Thyroid gland (tissue), 4 donors: ENCODE measurements at regions not wholly inside any gene's neighbourhood (a gene's known extent, or its start where the extent isn't known, plus 50 kb on each side); places are given as distances from the start of the nearest gene placed in this dataset.
A peak's percentile ranks its signal among the peaks of the same experiment; 100 is the strongest.

Source experiments
- DNase-seq, 2 donors: peaks; one replicate each; pipeline ENCODE4 v3.0.0-alpha.2; 2019
- H3K27ac ChIP-seq, 3 donors: fragments of 200-600 bp; sonication (generic); 1 replicate in 2 of 3; 2 replicates in 1 of 3; pipeline ENCODE4 v1.5.1; 2016 to 2019; ENCODE audit warnings: mild to moderate bottlenecking in 1 of 3, moderate library complexity in 1 of 3
- H3K27me3 ChIP-seq: fragments of 200-600 bp; sonication (generic); one replicate; pipeline ENCODE4 v1.5.1; 2019
- H3K36me3 ChIP-seq, 2 donors: fragments of 200-600 bp; sonication (generic); one replicate each; pipeline ENCODE4 v1.5.1; 2016 to 2019
- H3K4me1 ChIP-seq, 2 donors: fragments of 200-600 bp; sonication (generic); one replicate each; pipeline ENCODE4 v1.5.1; 2017 to 2019
- H3K4me3 ChIP-seq, 3 donors: fragments of 200-600 bp; sonication (generic); replicated peaks in 1 of 3; 1 replicate in 2 of 3; 2 replicates in 1 of 3; pipeline ENCODE4 v1.5.1; 2016; ENCODE audit warnings: mild to moderate bottlenecking in 1 of 3
- H3K9me3 ChIP-seq: fragments of 200-600 bp; sonication (generic); one replicate; pipeline ENCODE4 v1.5.1; 2017
- POLR2A ChIP-seq, 2 donors: fragments of 450-650 bp; IDR thresholded peaks; one replicate each; pipeline ENCODE4 v1.6.1; 2017; ENCODE audit warnings: antibody characterized with exemption in 2 of 2, mild to moderate bottlenecking in 2 of 2, moderate library complexity in 1 of 2
- WGBS, 2 donors: methylation state at CpG; one replicate each; pipeline ENCODE4 v1.1.5; 2017; 5-methylcytosine and 5-hydroxymethylcytosine counted together
- intact Hi-C: fragments of 100-400 bp; cut with DNase I; formaldehyde crosslinking; loops from one replicate; pipeline ENCODE4 v1.15.1; 2023
- TF ChIP-seq, protein P1 (sequence below), 6 experiments: fragments of 200-600 bp in 3 of 6; fragments of 450-650 bp in 3 of 6; sonication (generic) in 3 of 6; IDR thresholded peaks; one replicate each; pipeline ENCODE4 v1.5.1; 2016 to 2019; ENCODE audit warnings: antibody characterized with exemption in 6 of 6, mild to moderate bottlenecking in 2 of 6, inconsistent platforms in 1 of 6, moderate library complexity in 1 of 6

GRCh38 chr9:86605303-86605702, 251.1 kb upstream of the TUT7 start:
- Histone ChIP-seq H3K36me3 (no peaks in the 10 kb centered on the region), H3K27ac (no peak overlapping the region), H3K27me3 (no peaks in the 10 kb centered on the region), H3K4me3 (no peak overlapping the region), H3K9me3 (no peaks in the 10 kb centered on the region), H3K4me1 (peaks cover 23 to 28% of the 10 kb centered on the region in 2 donors)
- intact Hi-C loops, result no loop called here
- WGBS, 2 donors, result 80 to 81% methylated on average over 3 of the region's 3 CpGs
- TF ChIP-seq, protein P1, sequence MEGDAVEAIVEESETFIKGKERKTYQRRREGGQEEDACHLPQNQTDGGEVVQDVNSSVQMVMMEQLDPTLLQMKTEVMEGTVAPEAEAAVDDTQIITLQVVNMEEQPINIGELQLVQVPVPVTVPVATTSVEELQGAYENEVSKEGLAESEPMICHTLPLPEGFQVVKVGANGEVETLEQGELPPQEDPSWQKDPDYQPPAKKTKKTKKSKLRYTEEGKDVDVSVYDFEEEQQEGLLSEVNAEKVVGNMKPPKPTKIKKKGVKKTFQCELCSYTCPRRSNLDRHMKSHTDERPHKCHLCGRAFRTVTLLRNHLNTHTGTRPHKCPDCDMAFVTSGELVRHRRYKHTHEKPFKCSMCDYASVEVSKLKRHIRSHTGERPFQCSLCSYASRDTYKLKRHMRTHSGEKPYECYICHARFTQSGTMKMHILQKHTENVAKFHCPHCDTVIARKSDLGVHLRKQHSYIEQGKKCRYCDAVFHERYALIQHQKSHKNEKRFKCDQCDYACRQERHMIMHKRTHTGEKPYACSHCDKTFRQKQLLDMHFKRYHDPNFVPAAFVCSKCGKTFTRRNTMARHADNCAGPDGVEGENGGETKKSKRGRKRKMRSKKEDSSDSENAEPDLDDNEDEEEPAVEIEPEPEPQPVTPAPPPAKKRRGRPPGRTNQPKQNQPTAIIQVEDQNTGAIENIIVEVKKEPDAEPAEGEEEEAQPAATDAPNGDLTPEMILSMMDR (IDR thresholded peaks at IDR 0.05), result no peak
- no peak for TF ChIP-seq POLR2A (IDR thresholded peaks at IDR 0.05)
- DNase-seq, result no peak

GRCh38 chr9:86604741-86605140, 250.5 kb upstream of the TUT7 start:
- DNase-seq, result no peak
- TF ChIP-seq, protein P1 (IDR thresholded peaks at IDR 0.05), result no peak
- TF ChIP-seq POLR2A (IDR thresholded peaks at IDR 0.05), result no peak
- H3K27ac ChIP-seq, result no peak overlapping the region
- H3K4me1 ChIP-seq, result peaks cover 28 to 29% of the 10 kb centered on the region in 2 donors
- no peaks in the 10 kb centered on the region for H3K27me3 ChIP-seq
- no peak overlapping the region for H3K4me3 ChIP-seq
- H3K36me3 ChIP-seq, result no peaks in the 10 kb centered on the region
- no peaks in the 10 kb centered on the region for H3K9me3 ChIP-seq
- intact Hi-C loops, result no loop called here

- no peak overlapping the region for H3K4me3 ChIP-seq
- H3K27ac ChIP-seq, result peak overlapping the region in 2 of 3 donors; percentile 34 to 57
- TF ChIP-seq, protein P1 (IDR thresholded peaks at IDR 0.05), result no peak
- TF ChIP-seq POLR2A (IDR thresholded peaks at IDR 0.05), result no peak
- no peaks in the 10 kb centered on the region for H3K27me3 ChIP-seq
- no peaks in the 10 kb centered on the region for H3K36me3 ChIP-seq
- DNase-seq, result peak in 1 of 2 donors; percentile 4
- H3K9me3 ChIP-seq, result no peaks in the 10 kb centered on the region
- peaks cover 28 to 38% of the 10 kb centered on the region in 2 donors for H3K4me1 ChIP-seq
- intact Hi-C loops, result no loop called here
Measured at GRCh38 chr9:86602715-86603114, 248.5 kb upstream of the TUT7 start.

- Histone ChIP-seq H3K4me3 (no peak overlapping the region), H3K4me1 (peaks cover 28 to 38% of the 10 kb centered on the region in 2 donors), H3K36me3 (no peaks in the 10 kb centered on the region), H3K27me3 (no peaks in the 10 kb centered on the region), H3K9me3 (no peaks in the 10 kb centered on the region), H3K27ac (peak overlapping the region; percentile 10 to 57 (median 48))
- TF ChIP-seq, protein P1 (IDR thresholded peaks at IDR 0.05), result no peak
- TF ChIP-seq POLR2A (IDR thresholded peaks at IDR 0.05), result no peak
- DNase-seq, result peak; percentile 12 to 20
- 30 to 36% methylated on average over 3 of the region's 3 CpGs for WGBS, 2 donors
- intact Hi-C loops, result no loop called here
Measured at GRCh38 chr9:86601697-86602096, 247.5 kb upstream of the TUT7 start.

DNA sequence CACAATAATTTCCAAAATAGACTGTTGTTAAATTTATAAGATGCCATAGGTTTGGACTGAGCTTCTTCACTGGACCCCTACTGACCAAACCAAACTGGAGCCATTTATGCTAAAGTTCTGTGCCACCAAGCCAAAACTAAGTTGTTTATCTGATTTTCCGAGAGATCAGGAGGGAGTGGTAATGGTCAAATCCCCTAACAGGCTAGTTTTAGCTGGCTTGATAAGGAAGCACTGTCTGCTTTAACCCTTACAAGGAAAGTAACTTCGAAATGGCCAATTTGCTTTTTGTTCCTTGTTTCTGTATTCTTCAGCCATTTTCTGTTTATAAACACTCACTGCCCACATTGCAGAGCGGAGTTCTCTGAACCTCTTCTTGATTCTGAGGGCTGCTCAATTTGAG, 246.8 kb upstream of the TUT7 start:
- no peaks in the 10 kb centered on the region for H3K9me3 ChIP-seq
- H3K4me3 ChIP-seq, result no peak overlapping the region
- TF ChIP-seq, protein P1 (IDR thresholded peaks at IDR 0.05), result no peak
- TF ChIP-seq POLR2A (IDR thresholded peaks at IDR 0.05), result no peak
- no peaks in the 10 kb centered on the region for H3K27me3 ChIP-seq
- H3K27ac ChIP-seq, result peak overlapping the region in 2 of 3 donors; percentile 48 to 57
- 45 to 47% methylated on average over 3 of the region's 3 CpGs for WGBS, 2 donors
- intact Hi-C loops, result no loop called here
- no peaks in the 10 kb centered on the region for H3K36me3 ChIP-seq
- H3K4me1 ChIP-seq, result peaks cover 28 to 38% of the 10 kb centered on the region in 2 donors
- DNase-seq, result no peak
